ENCODE measurements at regions not wholly inside any gene's neighbourhood (a gene's known extent, or its start where the extent isn't known, plus 50 kb on each side); places are given as distances from the start of the nearest gene placed in this dataset.

- TF ChIP-seq CTCF (conservative IDR thresholded peaks at IDR 0.05; ENCODE audit: low read depth, low read length): no peak
- TF ChIP-seq EZH2 (IDR thresholded peaks at IDR 0.05; ENCODE audit: borderline replicate concordance, low read depth, low read length, poor library complexity, severe bottlenecking): no peak
Observed at GRCh38 chr12:45532113-45532512, 197.4 kb upstream of the ARID2 start.

Measured in A673 (cell line).